Panc1 (cell line): ENCODE measurements at regions not wholly inside any gene's neighbourhood (a gene's known extent, or its start where the extent isn't known, plus 50 kb on each side); places are given as distances from the start of the nearest gene placed in this dataset.

Experiments
- POLR2AphosphoS5 ChIP-seq: IDR thresholded peaks from 2 replicates; pipeline ENCODE4 v1.6.1; 2012; ENCODE audit warnings: mild to moderate bottlenecking, low read depth, low read length, moderate library complexity
- REST ChIP-seq, 2 experiments: IDR thresholded peaks; 2 replicates each; pipeline ENCODE4 v1.6.1; 2011 to 2012; ENCODE audit warnings: low read depth in 2 of 2, control low read depth in 1 of 2, low read length in 1 of 2, mild to moderate bottlenecking in 1 of 2, moderate library complexity in 1 of 2; ENCODE audit not compliant: insufficient read depth in 1 of 2
- TCF7L2 ChIP-seq: IDR thresholded peaks from 2 replicates; pipeline ENCODE4 v1.6.1; 2011; ENCODE audit warnings: mild to moderate bottlenecking, low read depth, low read length, inconsistent platforms
- TF ChIP-seq, protein P1 (sequence below): fragments of 450-650 bp; IDR thresholded peaks from 2 replicates; pipeline ENCODE4 v1.5.1; 2017; ENCODE audit warnings: mild to moderate bottlenecking

DNA sequence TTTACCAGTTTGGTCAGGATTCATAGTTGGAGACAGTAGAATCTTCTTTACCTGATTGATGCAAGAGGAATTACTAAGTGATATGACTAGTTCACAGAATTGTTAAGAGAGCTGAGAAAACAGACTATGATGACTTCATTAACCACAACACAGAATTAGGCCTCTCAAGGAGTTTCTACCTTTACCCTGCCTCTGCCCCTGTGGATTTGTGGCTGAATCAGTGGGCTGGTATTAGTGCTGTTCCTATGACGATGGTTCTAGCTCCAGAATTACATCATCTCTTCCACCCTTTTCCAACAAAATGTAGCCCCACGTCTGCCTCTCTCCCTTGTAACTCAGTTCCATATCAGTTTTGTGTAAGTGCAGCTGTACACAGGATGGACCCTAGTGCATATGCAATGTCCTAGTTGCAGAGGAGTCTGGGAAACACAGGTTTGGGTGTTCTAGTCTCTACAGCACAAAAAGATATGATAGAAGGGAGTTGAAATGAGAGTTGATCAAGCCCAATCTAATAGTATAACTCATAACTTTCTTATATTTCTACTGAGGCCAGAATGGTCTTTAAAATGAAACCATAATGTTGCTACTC lies 99.3 kb downstream of the ANXA5 start:
- TF ChIP-seq, protein P1, sequence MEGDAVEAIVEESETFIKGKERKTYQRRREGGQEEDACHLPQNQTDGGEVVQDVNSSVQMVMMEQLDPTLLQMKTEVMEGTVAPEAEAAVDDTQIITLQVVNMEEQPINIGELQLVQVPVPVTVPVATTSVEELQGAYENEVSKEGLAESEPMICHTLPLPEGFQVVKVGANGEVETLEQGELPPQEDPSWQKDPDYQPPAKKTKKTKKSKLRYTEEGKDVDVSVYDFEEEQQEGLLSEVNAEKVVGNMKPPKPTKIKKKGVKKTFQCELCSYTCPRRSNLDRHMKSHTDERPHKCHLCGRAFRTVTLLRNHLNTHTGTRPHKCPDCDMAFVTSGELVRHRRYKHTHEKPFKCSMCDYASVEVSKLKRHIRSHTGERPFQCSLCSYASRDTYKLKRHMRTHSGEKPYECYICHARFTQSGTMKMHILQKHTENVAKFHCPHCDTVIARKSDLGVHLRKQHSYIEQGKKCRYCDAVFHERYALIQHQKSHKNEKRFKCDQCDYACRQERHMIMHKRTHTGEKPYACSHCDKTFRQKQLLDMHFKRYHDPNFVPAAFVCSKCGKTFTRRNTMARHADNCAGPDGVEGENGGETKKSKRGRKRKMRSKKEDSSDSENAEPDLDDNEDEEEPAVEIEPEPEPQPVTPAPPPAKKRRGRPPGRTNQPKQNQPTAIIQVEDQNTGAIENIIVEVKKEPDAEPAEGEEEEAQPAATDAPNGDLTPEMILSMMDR: no peak
- no peak for TF ChIP-seq POLR2AphosphoS5
- TF ChIP-seq TCF7L2: no peak
- no peak for TF ChIP-seq REST (IDR thresholded peaks at IDR 0.05; ENCODE audit: insufficient read depth in 1 of 2, low read depth in 2 of 2, low read length in 1 of 2)
